HG02610 (cell line): ENCODE measurements at regions not wholly inside any gene's neighbourhood (a gene's known extent, or its start where the extent isn't known, plus 50 kb on each side); places are given as distances from the start of the nearest gene placed in this dataset.

Experiments used
- ATAC-seq: cut with Tn5 transposase; IDR thresholded peaks from one replicate; pipeline ENCODE4 v1.9.1; 2021; ENCODE audit warnings: mild to moderate bottlenecking, moderate library complexity; ENCODE audit not compliant: unreplicated experiment

GRCh38 chr6:160895562-160895961 is 96.0 kb upstream of the MAP3K4 start:
- ATAC-seq = no peak

GRCh38 chr6:160899671-160900430 is 91.7 kb upstream of the MAP3K4 start:
- no peak for ATAC-seq

GRCh38 chr6:160911949-160912348 is 79.6 kb upstream of the MAP3K4 start:
- ATAC-seq = no peak

- no peak for ATAC-seq
Measured at GRCh38 chr6:160912411-160912810, 79.2 kb upstream of the MAP3K4 start.

GRCh38 chr6:160917572-160917971 is 74.0 kb upstream of the MAP3K4 start:
- no peak for ATAC-seq

GRCh38 chr6:160919723-160920440 is 71.7 kb upstream of the MAP3K4 start:
- no peak for ATAC-seq

- no peak for ATAC-seq
Measured at GRCh38 chr6:160921095-160921494, 70.5 kb upstream of the MAP3K4 start.

- ATAC-seq = no peak
Measured at GRCh38 chr6:160926281-160927276, 65.0 kb upstream of the MAP3K4 start.

- ATAC-seq = no peak
Measured at GRCh38 chr6:160927416-160927815, 64.2 kb upstream of the MAP3K4 start.

GRCh38 chr6:160929361-160929760 is 62.2 kb upstream of the MAP3K4 start:
- ATAC-seq = no peak

- ATAC-seq = no peak
Measured at GRCh38 chr6:160929831-160930230, 61.7 kb upstream of the MAP3K4 start.

GRCh38 chr6:160930547-160931377 is 60.8 kb upstream of the MAP3K4 start:
- ATAC-seq = peak; percentile 87

- ATAC-seq = no peak
Measured at GRCh38 chr6:160931378-160932310, 59.9 kb upstream of the MAP3K4 start.

GRCh38 chr6:160933256-160933655 is 58.3 kb upstream of the MAP3K4 start:
- no peak for ATAC-seq

GRCh38 chr6:160934157-160934556 is 57.4 kb upstream of the MAP3K4 start:
- no peak for ATAC-seq

- ATAC-seq = no peak
Measured at GRCh38 chr6:160940197-160940596, 51.4 kb upstream of the MAP3K4 start.
